WTC11 (cell line): ENCODE measurements at regions not wholly inside any gene's neighbourhood (a gene's known extent, or its start where the extent isn't known, plus 50 kb on each side); places are given as distances from the start of the nearest gene placed in this dataset.

Source experiments
- MYBL2 ChIP-seq: sonication (generic); formaldehyde crosslinking; IDR thresholded peaks from 2 replicates; pipeline ENCODE4 v1.8.1; 2023; ENCODE audit warnings: mild to moderate bottlenecking, moderate library complexity, missing genetic modification reagents
- TF ChIP-seq, protein P1 (sequence below): fragments of 200-600 bp; IDR thresholded peaks from 2 replicates; pipeline ENCODE4 v1.8.0; 2022; ENCODE audit warnings: antibody characterized with exemption

DNA sequence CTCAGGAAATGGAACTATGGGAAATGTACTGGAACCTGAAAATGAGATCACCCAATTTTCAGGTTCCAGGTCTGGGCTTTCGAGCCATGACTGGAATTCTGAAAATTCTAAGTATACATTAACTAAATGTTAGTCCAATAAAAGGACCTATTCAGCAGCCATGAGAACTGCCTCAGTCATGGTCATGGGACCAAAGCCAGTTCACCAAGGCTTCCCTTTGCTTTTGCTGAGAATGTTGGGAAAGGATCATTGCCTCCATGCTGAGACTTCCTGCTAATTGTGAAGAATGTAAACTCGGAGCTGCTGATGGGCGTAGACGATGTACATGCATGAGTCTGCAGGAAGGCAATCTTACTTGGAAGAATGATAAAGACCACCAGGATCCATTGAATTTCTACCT, 624.4 kb upstream of the SOX11 start:
- no peak for TF ChIP-seq MYBL2 (CRISPR knock-in tag)
- TF ChIP-seq, protein P1, sequence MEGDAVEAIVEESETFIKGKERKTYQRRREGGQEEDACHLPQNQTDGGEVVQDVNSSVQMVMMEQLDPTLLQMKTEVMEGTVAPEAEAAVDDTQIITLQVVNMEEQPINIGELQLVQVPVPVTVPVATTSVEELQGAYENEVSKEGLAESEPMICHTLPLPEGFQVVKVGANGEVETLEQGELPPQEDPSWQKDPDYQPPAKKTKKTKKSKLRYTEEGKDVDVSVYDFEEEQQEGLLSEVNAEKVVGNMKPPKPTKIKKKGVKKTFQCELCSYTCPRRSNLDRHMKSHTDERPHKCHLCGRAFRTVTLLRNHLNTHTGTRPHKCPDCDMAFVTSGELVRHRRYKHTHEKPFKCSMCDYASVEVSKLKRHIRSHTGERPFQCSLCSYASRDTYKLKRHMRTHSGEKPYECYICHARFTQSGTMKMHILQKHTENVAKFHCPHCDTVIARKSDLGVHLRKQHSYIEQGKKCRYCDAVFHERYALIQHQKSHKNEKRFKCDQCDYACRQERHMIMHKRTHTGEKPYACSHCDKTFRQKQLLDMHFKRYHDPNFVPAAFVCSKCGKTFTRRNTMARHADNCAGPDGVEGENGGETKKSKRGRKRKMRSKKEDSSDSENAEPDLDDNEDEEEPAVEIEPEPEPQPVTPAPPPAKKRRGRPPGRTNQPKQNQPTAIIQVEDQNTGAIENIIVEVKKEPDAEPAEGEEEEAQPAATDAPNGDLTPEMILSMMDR = no peak
